Fibroblast of skin of left biceps (primary cell): ENCODE measurements at regions not wholly inside any gene's neighbourhood (a gene's known extent, or its start where the extent isn't known, plus 50 kb on each side); places are given as distances from the start of the nearest gene placed in this dataset.

Experiments
- DNase-seq, 2 experiments: peaks; one replicate each; pipeline ENCODE4 v3.0.0-alpha.2; 2013; ENCODE audit warnings: low read depth in 2 of 2

DNA sequence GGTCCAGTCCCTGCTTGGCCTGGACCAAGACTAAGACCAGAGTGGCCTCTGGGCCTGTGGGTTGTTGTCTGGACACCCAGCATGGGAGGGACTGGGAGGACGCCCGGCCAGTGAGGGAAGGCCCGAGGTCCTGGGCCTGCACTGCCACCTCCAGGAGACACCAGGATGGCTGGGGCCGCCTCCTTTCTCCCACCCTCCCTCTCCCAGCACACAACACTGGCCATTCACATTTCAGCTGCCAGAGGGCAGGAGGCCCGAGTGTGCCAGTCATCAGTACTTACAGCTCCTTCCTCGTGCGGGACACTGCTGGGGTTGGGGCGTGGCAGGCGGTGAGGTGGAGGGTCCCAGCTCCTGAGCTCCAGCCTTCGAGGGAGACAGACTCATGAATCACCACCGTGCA lies 133.5 kb downstream of the ASB1 start:
- DNase-seq = no peak

- DNase-seq = no peak
Observed at GRCh38 chr2:238561230-238561629, 134.5 kb downstream of the ASB1 start.

DNA sequence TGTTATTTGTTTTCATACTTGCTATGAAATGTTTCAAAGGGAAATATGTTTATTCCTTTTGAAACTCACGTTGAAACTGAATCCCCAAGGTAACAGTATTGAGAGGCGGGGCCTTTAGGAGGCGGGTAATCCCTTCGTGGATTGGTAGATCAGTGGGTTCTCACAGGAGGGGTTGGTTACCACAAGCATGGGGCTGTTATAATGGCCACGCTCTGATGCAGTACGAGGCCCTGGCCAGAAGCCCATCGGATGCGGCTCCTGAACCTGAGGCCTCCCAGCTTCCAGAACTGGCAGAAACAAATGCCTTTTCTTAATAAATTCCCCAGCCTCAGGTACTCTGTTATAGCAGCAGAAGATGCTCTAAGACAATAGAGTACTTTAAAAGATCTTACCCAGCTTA lies 135.7 kb downstream of the ASB1 start:
- no peak for DNase-seq

- no peak for DNase-seq
Observed at GRCh38 chr2:238563551-238563950, 136.8 kb downstream of the ASB1 start.

DNA sequence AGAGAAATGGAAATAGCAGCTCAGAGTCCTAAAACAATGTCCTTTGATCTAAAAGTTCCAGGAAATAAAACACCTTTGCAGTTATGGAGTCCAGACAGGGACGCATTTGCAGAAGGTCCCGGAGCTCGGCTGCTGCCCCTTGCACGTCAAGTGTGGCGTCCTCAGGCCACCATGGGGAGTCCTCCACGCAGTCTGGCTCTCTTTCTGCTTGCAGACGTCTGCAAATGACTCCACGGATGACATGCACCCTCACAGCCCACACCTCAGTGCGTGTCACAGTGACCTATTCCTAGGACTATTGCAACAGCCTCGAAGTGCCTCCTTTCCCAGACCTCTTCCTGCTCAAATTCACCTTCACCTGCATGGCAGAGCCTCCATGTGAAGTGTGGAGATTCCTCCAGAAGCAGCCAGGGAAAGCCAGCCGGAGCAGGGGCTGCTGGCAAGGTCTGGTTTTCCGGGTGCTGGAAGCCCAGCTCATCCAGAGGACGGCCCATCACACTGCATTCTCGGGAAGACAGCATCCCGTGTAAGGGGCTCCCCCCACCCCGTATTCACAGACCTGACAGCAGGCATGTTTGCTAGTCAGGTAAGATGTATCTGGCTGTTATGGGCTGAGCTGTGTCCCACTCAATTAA lies 137.7 kb downstream of the ASB1 start:
- DNase-seq = no peak

- DNase-seq = no peak
Observed at GRCh38 chr2:238565031-238565430, 138.3 kb downstream of the ASB1 start.

GRCh38 chr2:238566001-238566645 lies 139.4 kb downstream of the ASB1 start:
- DNase-seq = no peak

DNA sequence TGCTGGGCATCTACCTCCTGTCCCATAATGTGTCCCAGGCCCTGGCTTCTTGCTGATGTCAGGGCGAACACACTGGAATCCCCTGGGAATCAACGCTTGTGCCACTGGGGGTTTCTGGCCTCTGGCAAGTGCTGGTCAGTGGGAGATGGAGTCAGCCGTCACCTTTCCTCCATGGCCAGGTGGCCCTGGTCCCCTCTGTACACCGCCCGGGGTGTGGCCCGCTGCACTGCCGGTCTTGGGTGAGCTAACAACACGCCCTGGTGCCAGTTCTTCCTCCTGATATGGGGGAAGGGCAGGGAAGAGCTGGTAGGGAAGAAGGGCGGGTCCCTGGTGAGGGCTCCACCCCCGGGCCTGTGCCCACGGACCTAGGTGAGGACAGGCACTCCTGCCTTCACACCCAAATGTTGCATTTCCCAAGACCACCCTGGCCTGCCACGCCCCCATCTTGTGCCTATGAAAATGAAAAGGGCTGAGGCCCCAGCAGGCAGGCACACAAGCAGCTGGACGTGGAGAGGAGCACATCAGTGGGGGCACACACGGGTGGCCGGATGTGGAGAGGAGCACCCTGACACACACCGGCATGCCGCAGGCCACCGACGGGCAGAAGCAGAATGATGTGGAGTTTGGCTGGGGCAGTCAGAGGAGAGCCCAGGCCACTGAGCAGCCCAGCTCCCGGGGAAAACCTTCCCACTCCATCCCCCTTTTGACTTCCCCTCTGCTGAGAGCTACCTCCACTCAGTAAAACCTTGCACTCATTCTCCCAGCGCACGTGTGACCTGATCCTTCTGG lies 140.5 kb downstream of the ASB1 start:
- no peak for DNase-seq

DNA sequence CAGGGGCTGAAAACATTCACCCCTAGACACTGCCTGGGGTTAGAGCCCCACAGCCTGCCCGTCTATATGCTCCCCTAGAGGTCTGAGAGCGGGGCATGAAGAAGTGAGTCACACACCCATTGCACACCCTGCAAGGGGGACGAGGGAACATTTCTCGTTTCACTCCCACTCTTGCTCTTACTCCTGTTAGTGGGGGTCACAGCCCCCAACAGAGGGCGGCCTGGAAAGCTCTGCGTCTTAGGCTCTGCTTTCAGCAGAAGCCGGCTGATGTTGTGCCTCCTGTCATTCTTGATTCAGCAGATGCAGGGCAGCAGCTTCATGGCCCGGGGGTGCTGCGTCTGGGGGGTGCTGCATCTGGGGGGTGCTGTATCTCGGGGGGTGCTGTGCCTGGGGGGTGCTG lies 141.3 kb downstream of the ASB1 start:
- no peak for DNase-seq

DNA sequence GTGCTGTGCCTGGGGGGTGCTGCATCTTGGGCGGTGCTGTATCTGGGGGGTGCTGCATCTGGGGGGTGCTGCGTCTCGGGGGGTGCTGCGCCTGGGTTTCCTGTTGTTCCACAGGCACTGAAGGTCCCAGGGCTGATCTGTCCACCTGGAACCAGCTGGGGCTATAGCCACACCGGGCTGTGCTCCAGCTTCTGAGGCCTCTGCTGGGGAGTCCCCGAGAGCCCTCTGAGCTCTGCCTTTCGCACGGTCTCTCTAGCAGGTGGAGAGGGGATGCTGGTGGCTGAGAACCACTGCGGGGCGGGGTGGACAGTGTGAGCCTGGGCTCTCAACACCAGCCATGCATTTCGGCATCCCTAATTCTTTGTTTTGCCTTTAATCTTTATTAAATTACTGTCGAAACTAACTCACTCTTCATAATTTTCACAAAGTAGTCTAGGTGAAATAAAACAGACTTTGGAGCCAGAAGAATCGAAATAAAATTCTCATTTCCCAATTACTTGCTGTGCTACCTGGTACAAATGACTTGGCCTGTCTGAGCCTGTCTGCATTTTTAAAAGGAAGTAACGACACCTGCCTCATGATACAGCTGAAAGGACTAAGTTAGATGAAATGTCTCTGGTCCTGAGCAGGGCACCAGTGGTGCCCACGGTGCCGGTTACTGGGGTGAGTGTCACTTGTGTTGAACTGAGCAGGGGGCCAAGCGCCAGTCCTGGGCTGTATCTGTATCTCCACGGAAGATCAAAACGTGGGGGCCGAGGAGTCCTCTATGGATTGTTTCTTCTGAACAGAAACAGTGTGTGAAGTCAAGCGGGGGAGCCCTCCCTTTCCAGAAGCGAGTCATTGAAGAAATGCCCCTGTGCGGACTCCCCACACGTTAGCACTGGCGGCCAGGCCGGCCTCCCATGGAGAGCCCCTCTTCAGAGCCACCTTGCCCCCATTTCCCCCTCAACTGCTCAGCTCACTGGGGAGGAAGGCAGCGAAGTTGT lies 142.0 kb downstream of the ASB1 start:
- no peak for DNase-seq

GRCh38 chr2:238569507-238570195 lies 142.9 kb downstream of the ASB1 start:
- DNase-seq = no peak

DNA sequence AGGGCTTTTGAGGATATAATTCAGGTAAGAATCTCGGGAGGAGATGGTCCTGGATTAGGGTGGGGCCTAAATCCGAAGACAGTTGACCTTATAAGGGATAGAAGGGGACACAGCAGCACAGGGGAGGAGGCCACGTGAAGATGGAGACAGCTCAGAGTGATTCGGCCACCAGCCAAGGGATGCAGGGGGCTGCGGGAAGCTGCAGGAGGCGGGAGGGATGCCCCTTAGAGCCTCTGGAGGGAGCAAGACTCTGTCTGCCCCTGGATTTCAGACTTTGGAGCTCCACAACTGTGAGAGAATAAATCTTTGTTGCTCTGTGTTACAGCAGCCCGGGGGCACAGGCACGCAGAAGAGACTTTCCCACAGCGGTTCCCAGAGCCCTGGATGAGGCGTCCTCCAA lies 143.7 kb downstream of the ASB1 start:
- no peak for DNase-seq

GRCh38 chr2:238570926-238571325 lies 144.2 kb downstream of the ASB1 start:
- no peak for DNase-seq

DNA sequence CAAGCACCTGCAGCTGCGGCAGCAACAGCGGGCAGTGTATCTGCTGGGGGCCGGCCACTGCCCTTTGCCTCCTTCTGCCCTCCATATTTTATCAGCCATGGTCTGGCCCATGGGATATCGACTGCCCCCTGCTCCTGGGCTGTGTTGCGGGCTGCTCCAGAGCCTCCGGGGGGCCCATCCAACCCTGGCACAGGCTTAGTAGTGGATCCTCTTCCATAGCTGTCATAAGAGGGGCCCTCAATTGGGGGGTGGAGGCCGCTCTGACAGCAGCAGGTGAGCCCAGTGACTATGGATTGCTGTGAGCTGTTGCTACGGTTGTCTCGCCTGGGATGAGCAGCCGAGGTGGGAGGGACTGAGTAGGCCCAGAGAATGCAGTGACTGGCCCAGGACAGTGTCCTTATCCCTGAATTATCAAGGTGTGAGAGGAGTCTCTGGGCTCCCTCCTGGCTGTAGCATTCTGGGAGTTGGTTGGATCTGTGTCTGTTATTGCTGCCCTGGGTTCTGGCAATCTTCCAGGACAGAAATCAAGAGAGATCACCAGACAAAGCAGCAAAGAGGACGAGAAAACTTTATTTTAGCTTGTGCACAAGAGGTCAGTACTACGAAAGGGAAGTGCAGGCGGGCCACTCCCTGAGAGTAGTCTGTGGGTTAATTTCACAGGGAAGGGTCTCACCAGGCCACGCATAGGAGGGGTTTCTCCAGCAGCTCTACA lies 145.1 kb downstream of the ASB1 start:
- no peak for DNase-seq

DNA sequence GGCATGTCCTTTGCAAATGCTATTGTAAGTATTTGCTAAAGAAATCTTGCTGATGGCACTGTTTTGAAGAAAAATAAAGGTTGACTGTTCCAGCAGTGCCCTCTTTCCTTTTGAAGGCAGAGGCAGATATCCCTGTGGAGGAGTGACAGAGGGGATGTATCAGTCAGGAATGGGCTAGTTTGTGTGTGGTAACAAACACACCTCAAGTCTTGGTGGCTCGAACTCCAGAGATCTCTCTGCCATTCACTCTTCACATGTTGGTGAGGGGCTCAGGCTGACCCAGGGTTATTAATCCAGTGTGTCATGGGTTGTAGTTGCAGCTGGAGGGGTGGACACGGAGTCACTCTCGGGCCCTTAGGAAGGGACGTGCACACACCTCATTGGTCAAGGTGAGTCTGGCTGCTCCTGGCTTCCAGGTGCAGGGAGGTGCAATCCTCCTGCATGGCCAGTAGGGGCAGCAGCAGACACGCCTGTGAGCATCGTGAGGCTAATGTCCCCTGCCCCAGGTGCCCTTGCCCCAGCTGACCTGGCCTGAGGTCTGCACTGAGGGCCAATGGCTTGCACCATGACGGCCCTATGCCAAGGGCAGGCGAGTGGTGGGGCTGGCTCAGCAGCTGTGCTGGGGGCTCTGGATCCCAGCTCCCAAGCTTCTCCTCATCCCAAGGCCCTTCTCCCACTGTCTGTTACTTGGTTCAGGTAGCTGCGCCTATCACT lies 146.5 kb downstream of the ASB1 start:
- no peak for DNase-seq

DNA sequence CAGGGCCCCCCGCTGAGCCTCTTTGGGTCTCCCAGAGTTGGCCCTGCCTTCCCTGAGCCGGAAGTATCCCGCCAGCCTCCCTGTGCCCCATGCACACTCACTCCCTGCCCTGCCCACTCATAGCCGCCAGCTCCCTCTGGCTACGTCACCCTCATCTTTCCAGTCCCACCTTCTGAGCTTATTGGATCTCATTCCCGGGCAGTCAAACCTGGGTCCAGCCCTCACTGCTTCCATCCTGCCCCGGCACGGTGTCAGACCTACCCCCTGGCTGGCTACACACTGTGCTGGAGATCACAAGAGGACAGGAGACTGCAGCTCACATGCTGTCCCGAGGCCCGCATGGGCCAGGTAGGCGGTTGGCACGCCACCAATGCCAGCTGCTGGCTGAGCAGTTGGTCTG lies 147.2 kb downstream of the ASB1 start:
- no peak for DNase-seq

GRCh38 chr2:238574490-238575271 lies 148.0 kb downstream of the ASB1 start:
- DNase-seq = no peak

DNA sequence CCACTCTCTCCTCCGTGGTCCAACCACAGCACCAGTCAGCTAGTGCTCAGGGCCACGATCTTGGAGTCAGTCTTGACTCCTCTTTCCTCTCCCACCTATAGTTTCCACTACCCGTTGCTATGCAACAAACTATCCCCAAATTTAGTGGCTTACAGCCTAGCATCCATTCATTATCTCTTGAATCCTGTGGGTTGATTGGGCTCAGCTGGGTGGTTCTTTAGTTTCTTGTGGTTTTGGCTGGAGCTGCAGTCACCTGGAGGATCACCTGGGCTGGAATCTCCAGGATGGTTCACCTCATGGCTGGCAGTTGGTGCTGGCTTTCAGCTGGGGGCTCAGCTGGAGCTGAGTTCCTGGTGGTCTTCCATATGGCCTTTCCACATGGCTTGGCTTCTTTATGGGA lies 149.9 kb downstream of the ASB1 start:
- DNase-seq = no peak

DNA sequence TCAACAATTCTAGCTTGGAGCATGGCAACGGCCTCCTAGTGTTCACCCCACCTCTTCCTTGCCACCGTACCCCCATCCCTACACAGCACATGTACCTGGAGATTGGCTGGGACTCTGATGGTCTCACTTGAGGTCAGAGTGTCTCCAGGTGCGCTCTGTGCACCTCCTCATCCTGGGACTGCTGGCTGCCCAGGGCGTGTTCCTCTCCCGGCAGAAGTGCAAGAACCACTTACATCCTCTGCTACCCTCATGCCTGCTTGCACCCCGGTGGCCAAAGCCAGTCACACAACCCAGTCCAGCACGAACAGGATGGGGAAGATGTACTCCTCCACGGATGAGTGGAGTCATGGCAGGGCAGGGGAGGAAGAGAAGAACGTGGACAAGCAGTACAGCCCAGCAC lies 151.5 kb downstream of the ASB1 start:
- no peak for DNase-seq
